Keratinocyte (primary cell): ENCODE measurements at regions not wholly inside any gene's neighbourhood (a gene's known extent, or its start where the extent isn't known, plus 50 kb on each side); places are given as distances from the start of the nearest gene placed in this dataset.

Experiments
- CTCF ChIP-seq, 3 experiments: IDR thresholded peaks in 1 of 3; conservative IDR thresholded peaks in 1 of 3; optimal IDR thresholded peaks in 1 of 3; 2 replicates in 2 of 3; 3 replicates in 1 of 3; pipeline versions ENCODE3 to v1.5.1; 2011; ENCODE audit warnings: low read length in 3 of 3, mild to moderate bottlenecking in 3 of 3, moderate library complexity in 2 of 3, control low read depth in 1 of 3, inconsistent platforms in 1 of 3; ENCODE audit not compliant: insufficient read depth in 2 of 3; ENCODE audit errors: extremely low read depth in 1 of 3
- EZH2 ChIP-seq: IDR thresholded peaks from one replicate; pipeline ENCODE4 v1.6.1; 2012; ENCODE audit warnings: inconsistent platforms, mild to moderate bottlenecking, low read length, moderate library complexity

- TF ChIP-seq CTCF (optimal IDR thresholded peaks at IDR 0.05 in 1 of 3, IDR thresholded peaks at IDR 0.05 in 1 of 3, conservative IDR thresholded peaks at IDR 0.05 in 1 of 3; ENCODE audit: extremely low read depth in 1 of 3, insufficient read depth in 2 of 3, low read length in 3 of 3), result no peak
- TF ChIP-seq EZH2, result no peak
These were observed 55.0 kb downstream of the RPL37A start for GRCh38 chr2:216553482-216554240.
